ENCODE measurements at regions not wholly inside any gene's neighbourhood (a gene's known extent, or its start where the extent isn't known, plus 50 kb on each side); places are given as distances from the start of the nearest gene placed in this dataset.

GRCh38 chr13:73966331-73966730 lies 167.9 kb downstream of the KLF12 start:
- no peak for DNase-seq (ENCODE audit: low read depth)
- peak overlapping the region; percentile 42 for H3K4me3 ChIP-seq (ENCODE audit: low read length)

GRCh38 chr13:73962284-73962683 lies 171.9 kb downstream of the KLF12 start:
- no peaks in the 10 kb centered on the region for H3K27me3 ChIP-seq (replicated peaks; ENCODE audit: control insufficient read depth, insufficient read depth, low read length)
- H3K4me3 ChIP-seq (ENCODE audit: low read length), result no peak overlapping the region
- H3K36me3 ChIP-seq (ENCODE audit: control insufficient read depth, insufficient read depth, low read length, severe bottlenecking), result no peaks in the 10 kb centered on the region
- H3K4me1 ChIP-seq (ENCODE audit: control insufficient read depth, insufficient read depth, low read length), result peaks cover 16% of the 10 kb centered on the region
- H3K9ac ChIP-seq (ENCODE audit: low read length), result no peak overlapping the region
- no peak for DNase-seq (ENCODE audit: low read depth)
- no peaks in the 10 kb centered on the region for H3K9me3 ChIP-seq (ENCODE audit: control insufficient read depth, low read length)

More at GRCh38 chr13:73966331-73966730, 167.9 kb downstream of the KLF12 start:
- Histone ChIP-seq H3K4me1 (ENCODE audit: control insufficient read depth, insufficient read depth, low read length) (peaks cover 32% of the 10 kb centered on the region), H3K36me3 (ENCODE audit: control insufficient read depth, insufficient read depth, low read length, severe bottlenecking) (no peaks in the 10 kb centered on the region), H3K27me3 (replicated peaks; ENCODE audit: control insufficient read depth, insufficient read depth, low read length) (no peaks in the 10 kb centered on the region), H3K9me3 (ENCODE audit: control insufficient read depth, low read length) (no peaks in the 10 kb centered on the region), H3K9ac (ENCODE audit: low read length) (no peak overlapping the region)

- no peaks in the 10 kb centered on the region for H3K36me3 ChIP-seq (ENCODE audit: control insufficient read depth, insufficient read depth, low read length, severe bottlenecking)
- H3K9me3 ChIP-seq (ENCODE audit: control insufficient read depth, low read length), result no peaks in the 10 kb centered on the region
- no peak overlapping the region for H3K4me3 ChIP-seq (ENCODE audit: low read length)
- DNase-seq (ENCODE audit: low read depth), result no peak
- no peak overlapping the region for H3K9ac ChIP-seq (ENCODE audit: low read length)
- H3K27me3 ChIP-seq (replicated peaks; ENCODE audit: control insufficient read depth, insufficient read depth, low read length), result no peaks in the 10 kb centered on the region
- H3K4me1 ChIP-seq (ENCODE audit: control insufficient read depth, insufficient read depth, low read length), result peaks cover 8% of the 10 kb centered on the region
Measured at GRCh38 chr13:73961181-73961580, 173.0 kb downstream of the KLF12 start.

GRCh38 chr13:73960474-73960873 lies 173.7 kb downstream of the KLF12 start:
- Histone ChIP-seq H3K27me3 (replicated peaks; ENCODE audit: control insufficient read depth, insufficient read depth, low read length) (no peaks in the 10 kb centered on the region), H3K4me3 (ENCODE audit: low read length) (no peak overlapping the region)
- DNase-seq (ENCODE audit: low read depth), result no peak

GRCh38 chr13:73958657-73959397 lies 175.4 kb downstream of the KLF12 start:
- Histone ChIP-seq H3K4me3 (ENCODE audit: low read length) (no peak overlapping the region), H3K36me3 (ENCODE audit: control insufficient read depth, insufficient read depth, low read length, severe bottlenecking) (no peaks in the 10 kb centered on the region), H3K9me3 (ENCODE audit: control insufficient read depth, low read length) (no peaks in the 10 kb centered on the region), H3K9ac (ENCODE audit: low read length) (no peak overlapping the region), H3K27me3 (replicated peaks; ENCODE audit: control insufficient read depth, insufficient read depth, low read length) (no peaks in the 10 kb centered on the region), H3K4me1 (ENCODE audit: control insufficient read depth, insufficient read depth, low read length) (no peaks in the 10 kb centered on the region)
- DNase-seq (ENCODE audit: low read depth), result no peak

More at GRCh38 chr13:73960474-73960873, 173.7 kb downstream of the KLF12 start:
- Histone ChIP-seq H3K9ac (ENCODE audit: low read length) (no peak overlapping the region), H3K9me3 (ENCODE audit: control insufficient read depth, low read length) (no peaks in the 10 kb centered on the region), H3K4me1 (ENCODE audit: control insufficient read depth, insufficient read depth, low read length) (peaks cover under 1% of the 10 kb centered on the region), H3K36me3 (ENCODE audit: control insufficient read depth, insufficient read depth, low read length, severe bottlenecking) (no peaks in the 10 kb centered on the region)

- H3K9me3 ChIP-seq (ENCODE audit: control insufficient read depth, low read length), result no peaks in the 10 kb centered on the region
- DNase-seq (ENCODE audit: low read depth), result no peak
- H3K9ac ChIP-seq (ENCODE audit: low read length), result no peak overlapping the region
- no peak overlapping the region for H3K4me3 ChIP-seq (ENCODE audit: low read length)
- H3K4me1 ChIP-seq (ENCODE audit: control insufficient read depth, insufficient read depth, low read length), result no peaks in the 10 kb centered on the region
- no peaks in the 10 kb centered on the region for H3K36me3 ChIP-seq (ENCODE audit: control insufficient read depth, insufficient read depth, low read length, severe bottlenecking)
- no peaks in the 10 kb centered on the region for H3K27me3 ChIP-seq (replicated peaks; ENCODE audit: control insufficient read depth, insufficient read depth, low read length)
Measured at GRCh38 chr13:73957889-73958288, 176.3 kb downstream of the KLF12 start.

- H3K9ac ChIP-seq (ENCODE audit: low read length), result no peak overlapping the region
- no peak overlapping the region for H3K4me3 ChIP-seq (ENCODE audit: low read length)
- H3K4me1 ChIP-seq (ENCODE audit: control insufficient read depth, insufficient read depth, low read length), result no peaks in the 10 kb centered on the region
- H3K27me3 ChIP-seq (replicated peaks; ENCODE audit: control insufficient read depth, insufficient read depth, low read length), result no peaks in the 10 kb centered on the region
- no peaks in the 10 kb centered on the region for H3K36me3 ChIP-seq (ENCODE audit: control insufficient read depth, insufficient read depth, low read length, severe bottlenecking)
- no peak for DNase-seq (ENCODE audit: low read depth)
- no peaks in the 10 kb centered on the region for H3K9me3 ChIP-seq (ENCODE audit: control insufficient read depth, low read length)
Measured at GRCh38 chr13:73956795-73957408, 177.3 kb downstream of the KLF12 start.

GRCh38 chr13:73955977-73956500 lies 178.2 kb downstream of the KLF12 start:
- no peak overlapping the region for H3K4me3 ChIP-seq (ENCODE audit: low read length)
- H3K36me3 ChIP-seq (ENCODE audit: control insufficient read depth, insufficient read depth, low read length, severe bottlenecking), result no peaks in the 10 kb centered on the region
- H3K9me3 ChIP-seq (ENCODE audit: control insufficient read depth, low read length), result no peaks in the 10 kb centered on the region
- DNase-seq (ENCODE audit: low read depth), result no peak
- H3K27me3 ChIP-seq (replicated peaks; ENCODE audit: control insufficient read depth, insufficient read depth, low read length), result no peaks in the 10 kb centered on the region
- H3K4me1 ChIP-seq (ENCODE audit: control insufficient read depth, insufficient read depth, low read length), result no peaks in the 10 kb centered on the region
- H3K9ac ChIP-seq (ENCODE audit: low read length), result no peak overlapping the region

GRCh38 chr13:73954808-73955207 lies 179.4 kb downstream of the KLF12 start:
- H3K9ac ChIP-seq (ENCODE audit: low read length), result no peak overlapping the region
- no peaks in the 10 kb centered on the region for H3K36me3 ChIP-seq (ENCODE audit: control insufficient read depth, insufficient read depth, low read length, severe bottlenecking)
- no peaks in the 10 kb centered on the region for H3K9me3 ChIP-seq (ENCODE audit: control insufficient read depth, low read length)
- H3K4me3 ChIP-seq (ENCODE audit: low read length), result no peak overlapping the region
- H3K4me1 ChIP-seq (ENCODE audit: control insufficient read depth, insufficient read depth, low read length), result no peaks in the 10 kb centered on the region
- no peaks in the 10 kb centered on the region for H3K27me3 ChIP-seq (replicated peaks; ENCODE audit: control insufficient read depth, insufficient read depth, low read length)
- no peak for DNase-seq (ENCODE audit: low read depth)

GRCh38 chr13:73952648-73953047 lies 181.6 kb downstream of the KLF12 start:
- Histone ChIP-seq H3K27me3 (replicated peaks; ENCODE audit: control insufficient read depth, insufficient read depth, low read length) (no peaks in the 10 kb centered on the region), H3K4me3 (ENCODE audit: low read length) (no peak overlapping the region), H3K36me3 (ENCODE audit: control insufficient read depth, insufficient read depth, low read length, severe bottlenecking) (no peaks in the 10 kb centered on the region), H3K4me1 (ENCODE audit: control insufficient read depth, insufficient read depth, low read length) (no peaks in the 10 kb centered on the region), H3K9ac (ENCODE audit: low read length) (no peak overlapping the region), H3K9me3 (ENCODE audit: control insufficient read depth, low read length) (no peaks in the 10 kb centered on the region)
- no peak for DNase-seq (ENCODE audit: low read depth)

GRCh38 chr13:73948848-73949529 lies 185.2 kb downstream of the KLF12 start:
- no peaks in the 10 kb centered on the region for H3K36me3 ChIP-seq (ENCODE audit: control insufficient read depth, insufficient read depth, low read length, severe bottlenecking)
- DNase-seq (ENCODE audit: low read depth), result no peak
- peaks cover 5% of the 10 kb centered on the region for H3K4me1 ChIP-seq (ENCODE audit: control insufficient read depth, insufficient read depth, low read length)
- no peaks in the 10 kb centered on the region for H3K27me3 ChIP-seq (replicated peaks; ENCODE audit: control insufficient read depth, insufficient read depth, low read length)
- H3K9ac ChIP-seq (ENCODE audit: low read length), result no peak overlapping the region
- H3K4me3 ChIP-seq (ENCODE audit: low read length), result no peak overlapping the region
- H3K9me3 ChIP-seq (ENCODE audit: control insufficient read depth, low read length), result no peaks in the 10 kb centered on the region
